ENCODE measurements at regions not wholly inside any gene's neighbourhood (a gene's known extent, or its start where the extent isn't known, plus 50 kb on each side); places are given as distances from the start of the nearest gene placed in this dataset.

GRCh38 chr7:25834050-25834449, 317.9 kb upstream of the NFE2L3 start:
- H3K4me3 ChIP-seq (ENCODE audit: low read depth, low read length): no peak overlapping the region
- TF ChIP-seq CTCF (IDR thresholded peaks at IDR 0.05; ENCODE audit: control insufficient read depth, extremely low read depth, insufficient read depth): no peak
- no peak for DNase-seq (ENCODE audit: low read depth)

DNA sequence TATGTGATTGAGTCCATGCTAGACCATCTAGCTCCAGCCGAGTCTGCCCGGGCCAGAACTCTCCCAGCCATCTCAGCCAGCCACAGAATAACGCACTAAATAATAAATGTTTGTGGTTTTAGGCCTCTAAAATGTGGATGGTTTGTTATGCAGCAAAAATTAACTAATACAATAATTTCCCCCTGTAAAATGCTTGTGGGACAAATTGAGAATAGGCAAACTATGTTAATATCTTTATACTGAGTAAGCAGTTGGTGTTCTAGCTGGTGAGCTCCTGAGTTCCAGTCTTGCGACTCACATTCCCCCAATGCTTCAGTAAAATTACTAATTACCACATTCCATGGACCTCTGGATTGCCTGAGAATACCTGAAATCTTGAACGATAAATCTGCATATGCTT, 316.8 kb upstream of the NFE2L3 start:
- TF ChIP-seq CTCF (IDR thresholded peaks at IDR 0.05; ENCODE audit: control insufficient read depth, extremely low read depth, insufficient read depth): no peak
- no peak for DNase-seq (ENCODE audit: low read depth)
- H3K4me3 ChIP-seq (ENCODE audit: low read depth, low read length): no peak overlapping the region

DNA sequence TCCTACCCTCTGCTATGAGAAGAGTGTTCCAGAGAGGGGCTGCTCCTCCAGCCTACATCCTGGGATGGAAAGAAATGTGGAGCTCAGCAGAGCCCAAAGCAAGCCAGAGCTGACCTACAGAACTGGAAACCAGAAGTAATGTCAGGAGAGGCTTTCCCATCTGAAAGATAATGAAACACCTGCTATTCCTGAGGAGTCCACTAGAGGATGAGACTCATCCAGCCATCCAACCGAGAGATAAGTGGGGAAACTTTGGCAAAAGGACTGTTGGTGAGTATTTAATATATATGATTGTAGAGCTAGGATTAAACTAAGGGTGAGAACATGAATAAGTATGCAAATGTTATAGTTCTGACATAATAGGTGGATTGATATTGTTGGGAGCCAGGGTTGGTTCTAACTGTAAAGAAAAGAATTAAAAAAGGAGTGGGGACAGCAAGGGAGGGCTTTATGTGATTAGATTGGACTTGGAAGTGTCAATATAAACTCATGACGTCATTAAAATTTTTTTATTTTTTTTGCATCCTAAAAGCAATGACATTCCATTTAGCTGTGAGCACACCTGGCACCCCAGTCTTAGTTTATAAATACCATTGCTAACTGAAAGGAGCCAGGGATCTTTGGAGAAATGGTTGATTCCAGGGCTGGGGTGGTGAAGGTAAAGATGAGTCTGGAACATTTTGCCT, 312.8 kb upstream of the NFE2L3 start:
- TF ChIP-seq CTCF (IDR thresholded peaks at IDR 0.05; ENCODE audit: control insufficient read depth, extremely low read depth, insufficient read depth): peak; percentile 29
- H3K4me3 ChIP-seq (ENCODE audit: low read depth, low read length): no peak overlapping the region
- DNase-seq (ENCODE audit: low read depth): no peak

DNA sequence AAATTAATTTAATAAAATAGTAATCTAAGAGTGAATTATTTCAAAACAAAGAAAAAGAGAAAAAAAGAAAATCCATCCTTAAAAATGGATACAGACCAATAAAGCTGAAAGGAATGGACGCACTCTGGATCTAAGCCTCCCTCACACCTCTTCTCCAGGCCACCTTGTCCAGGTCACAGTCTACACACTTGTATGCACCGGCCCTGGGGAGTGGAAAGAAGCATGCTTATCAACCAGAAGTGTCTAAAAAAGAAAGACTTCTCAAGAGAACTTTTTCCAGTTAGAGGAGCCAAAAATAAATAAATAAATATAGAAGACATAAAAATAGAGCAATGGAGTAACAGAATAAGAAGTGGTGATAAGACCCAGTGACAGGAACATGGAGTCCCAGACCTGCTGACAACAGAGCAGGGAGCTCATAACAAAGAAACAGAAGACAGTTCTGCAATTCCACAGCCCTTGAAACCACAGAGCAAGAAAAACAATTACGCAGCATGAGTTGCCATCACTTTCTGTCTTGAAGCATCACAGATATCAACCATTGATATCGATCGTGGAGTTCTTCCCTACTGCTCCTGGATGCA, 311.7 kb upstream of the NFE2L3 start:
- no peak for DNase-seq (ENCODE audit: low read depth)
- no peak for TF ChIP-seq CTCF (IDR thresholded peaks at IDR 0.05; ENCODE audit: control insufficient read depth, extremely low read depth, insufficient read depth)
- no peak overlapping the region for H3K4me3 ChIP-seq (ENCODE audit: low read depth, low read length)

DNA sequence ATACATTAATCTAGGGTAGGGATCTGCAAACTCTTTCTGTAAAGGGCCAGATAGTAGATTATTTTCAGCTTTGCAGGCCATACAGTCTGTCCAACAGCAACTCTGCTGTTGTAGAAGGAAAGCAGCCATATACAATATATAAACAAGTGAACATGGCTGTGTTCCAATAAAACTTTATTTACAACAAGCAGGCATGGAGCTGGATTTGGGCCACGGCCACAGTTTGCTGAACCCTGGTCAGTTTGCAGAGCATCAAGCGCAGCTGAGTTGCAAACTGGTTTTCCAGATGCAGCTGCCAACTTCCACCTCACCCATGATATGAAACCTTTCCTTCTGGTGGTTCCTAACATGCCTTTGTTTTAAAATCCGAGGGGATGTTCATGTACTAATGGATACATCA, 310.4 kb upstream of the NFE2L3 start:
- H3K4me3 ChIP-seq (ENCODE audit: low read depth, low read length): no peak overlapping the region
- DNase-seq (ENCODE audit: low read depth): no peak
- no peak for TF ChIP-seq CTCF (IDR thresholded peaks at IDR 0.05; ENCODE audit: control insufficient read depth, extremely low read depth, insufficient read depth)

DNA sequence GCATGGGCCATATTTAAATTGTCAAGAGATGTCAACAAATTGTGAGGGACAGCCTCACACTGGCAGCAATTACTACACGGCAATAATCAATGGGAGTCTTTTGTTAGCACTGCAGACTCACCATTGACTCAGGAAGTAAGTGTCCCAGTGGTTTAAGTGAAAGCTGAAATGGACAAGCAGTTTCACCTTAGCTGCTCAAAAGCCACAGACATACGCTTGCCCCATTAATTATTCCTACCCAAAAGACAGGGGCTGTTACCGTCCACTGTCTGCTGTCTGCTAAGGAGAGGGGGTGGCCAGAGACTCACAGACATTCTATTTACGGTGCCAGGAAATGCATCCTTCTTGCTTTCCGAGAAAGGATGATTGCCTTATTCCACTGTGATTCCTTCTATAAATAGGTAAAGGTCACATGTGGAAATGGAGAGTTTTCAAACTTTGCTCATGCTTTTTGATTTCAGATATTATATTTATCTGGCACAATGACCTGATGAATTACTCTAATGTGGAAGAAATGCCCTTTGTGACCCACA, 309.7 kb upstream of the NFE2L3 start:
- no peak overlapping the region for H3K4me3 ChIP-seq (ENCODE audit: low read depth, low read length)
- TF ChIP-seq CTCF (IDR thresholded peaks at IDR 0.05; ENCODE audit: control insufficient read depth, extremely low read depth, insufficient read depth): no peak
- DNase-seq (ENCODE audit: low read depth): no peak

Measured in LNCaP clone FGC (cell line).